WTC11 (cell line): ENCODE measurements at regions not wholly inside any gene's neighbourhood (a gene's known extent, or its start where the extent isn't known, plus 50 kb on each side); places are given as distances from the start of the nearest gene placed in this dataset.

Source experiments
- ATAC-seq: fragments of 200-7000 bp; cut with Tn5 transposase; 2 replicates; pipeline ENCODE4 v1.10.0; 2021; ENCODE audit warnings: mild to moderate bottlenecking, moderate library complexity
- CTCF ChIA-PET: fragments of 300-600 bp; sonication (Branson Sonifier 250); formaldehyde crosslinking; loops from one replicate; lab custom pipeline; 2021; ENCODE audit warnings: antibody characterized with exemption; lab: Charles Lee
- POLR2A ChIA-PET: fragments of 350-600 bp; sonication (Branson Sonifier 250); formaldehyde crosslinking; loops from one replicate; lab custom pipeline; 2021; ENCODE audit warnings: antibody characterized with exemption; lab: Charles Lee
- DNase-seq: peaks from one replicate; pipeline ENCODE4 v3.0.0; 2021; ENCODE audit warnings: low spot score
- H3K27ac Mint-ChIP-seq: 2 replicates; pipeline ENCODE4 v1.8.0; 2021; ENCODE audit warnings: mixed read lengths
- H3K27me3 Mint-ChIP-seq: 2 replicates; pipeline ENCODE4 v1.8.0; 2021; ENCODE audit warnings: low read depth, mild to moderate bottlenecking, moderate library complexity, mixed read lengths
- H3K36me3 Mint-ChIP-seq: 2 replicates; pipeline ENCODE4 v1.8.0; 2021; ENCODE audit warnings: mixed read lengths
- H3K4me1 Mint-ChIP-seq: 2 replicates; pipeline ENCODE4 v1.8.0; 2022; ENCODE audit warnings: mixed read lengths
- H3K4me3 Mint-ChIP-seq: 2 replicates; pipeline ENCODE4 v1.8.0; 2021; ENCODE audit warnings: mild to moderate bottlenecking, moderate library complexity, mixed read lengths
- H3K9me3 Mint-ChIP-seq: 2 replicates; pipeline ENCODE4 v1.8.0; 2021; ENCODE audit warnings: mixed read lengths
- CBFB ChIP-seq: sonication (generic); formaldehyde crosslinking; IDR thresholded peaks from 2 replicates; pipeline ENCODE4 v1.8.1; 2022; ENCODE audit warnings: mild to moderate bottlenecking, low read depth, missing genetic modification reagents
- ELF4 ChIP-seq: sonication (generic); formaldehyde crosslinking; IDR thresholded peaks from 2 replicates; pipeline ENCODE4 v1.8.1; 2022; ENCODE audit warnings: low read depth, mild to moderate bottlenecking, moderate library complexity, missing genetic modification reagents
- EMX1 ChIP-seq: fragments of 250-450 bp; sonication (Bioruptor Pico); IDR thresholded peaks from 2 replicates; pipeline ENCODE4 v1.8.0; 2021; ENCODE audit warnings: mild to moderate bottlenecking
- GRHL2 ChIP-seq: fragments of 250-450 bp; sonication (Bioruptor Pico); IDR thresholded peaks from 2 replicates; pipeline ENCODE4 v1.8.0; 2022; ENCODE audit warnings: mild to moderate bottlenecking, moderate library complexity; ENCODE audit not compliant: insufficient replicate concordance, severe bottlenecking
- GTF2I ChIP-seq: fragments of 250-450 bp; sonication (Bioruptor Pico); conservative IDR thresholded peaks from 2 replicates; pipeline ENCODE4 v1.4.0; 2021; ENCODE audit warnings: mild to moderate bottlenecking
- MXD4 ChIP-seq: fragments of 250-450 bp; sonication (Bioruptor Pico); IDR thresholded peaks from 2 replicates; pipeline ENCODE4 v1.8.0; 2021; ENCODE audit warnings: mild to moderate bottlenecking, moderate library complexity, borderline replicate concordance
- MYBL2 ChIP-seq: sonication (generic); formaldehyde crosslinking; IDR thresholded peaks from 2 replicates; pipeline ENCODE4 v1.8.1; 2023; ENCODE audit warnings: mild to moderate bottlenecking, moderate library complexity, missing genetic modification reagents
- NFATC4 ChIP-seq: fragments of 250-450 bp; sonication (Bioruptor Pico); IDR thresholded peaks from 2 replicates; pipeline ENCODE4 v1.9.0; 2021; ENCODE audit warnings: mild to moderate bottlenecking
- NFYB ChIP-seq: sonication (generic); formaldehyde crosslinking; conservative IDR thresholded peaks from 2 replicates; pipeline ENCODE4 v1.8.0; 2022; ENCODE audit warnings: low read depth, missing genetic modification reagents
- PRRX2 ChIP-seq: fragments of 250-450 bp; sonication (Bioruptor Pico); IDR thresholded peaks from 2 replicates; pipeline ENCODE4 v1.8.0; 2021; ENCODE audit warnings: mild to moderate bottlenecking
- RELA ChIP-seq: sonication (generic); formaldehyde crosslinking; IDR thresholded peaks from 2 replicates; pipeline ENCODE4 v1.8.1; 2022; ENCODE audit warnings: missing genetic modification reagents, mild to moderate bottlenecking, borderline replicate concordance
- SMAD3 ChIP-seq: sonication (generic); formaldehyde crosslinking; IDR thresholded peaks from 2 replicates; pipeline ENCODE4 v1.8.0; 2022; ENCODE audit warnings: missing genetic modification reagents, mild to moderate bottlenecking, borderline replicate concordance
- SMAD4 ChIP-seq: sonication (generic); formaldehyde crosslinking; IDR thresholded peaks from 2 replicates; pipeline ENCODE4 v1.8.0; 2022; ENCODE audit warnings: mild to moderate bottlenecking, missing genetic modification reagents
- TCF7 ChIP-seq: sonication (generic); formaldehyde crosslinking; IDR thresholded peaks from 2 replicates; pipeline ENCODE4 v1.8.0; 2022; ENCODE audit warnings: mild to moderate bottlenecking, low read depth, missing genetic modification reagents, moderate library complexity
- ZNF138 ChIP-seq: sonication (generic); formaldehyde crosslinking; conservative IDR thresholded peaks from 2 replicates; pipeline ENCODE4 v1.8.1; 2022; ENCODE audit warnings: mild to moderate bottlenecking, moderate library complexity, missing genetic modification reagents
- ZNF219 ChIP-seq: sonication (generic); formaldehyde crosslinking; IDR thresholded peaks from 2 replicates; pipeline ENCODE4 v1.8.0; 2023; ENCODE audit warnings: missing genetic modification reagents, mild to moderate bottlenecking, borderline replicate concordance
- ZNF263 ChIP-seq: sonication (generic); formaldehyde crosslinking; IDR thresholded peaks from 2 replicates; pipeline ENCODE4 v1.8.1; 2022; ENCODE audit warnings: low read depth, mild to moderate bottlenecking, moderate library complexity, missing genetic modification reagents
- ZNF423 ChIP-seq: fragments of 250-450 bp; sonication (Bioruptor Pico); IDR thresholded peaks from 2 replicates; pipeline ENCODE4 v2.1.2; 2022; ENCODE audit warnings: mild to moderate bottlenecking, moderate library complexity
- TF ChIP-seq, protein P1 (sequence below): fragments of 250-450 bp; sonication (Bioruptor Pico); conservative IDR thresholded peaks from 2 replicates; pipeline ENCODE4 v1.9.0; 2021; ENCODE audit warnings: mild to moderate bottlenecking
- TF ChIP-seq, protein P2 (sequence below): sonication (generic); formaldehyde crosslinking; IDR thresholded peaks from 2 replicates; pipeline ENCODE4 v1.8.1; 2023; ENCODE audit warnings: mild to moderate bottlenecking, moderate library complexity, missing genetic modification reagents
- TF ChIP-seq, protein P3 (sequence below): sonication (generic); formaldehyde crosslinking; IDR thresholded peaks from 2 replicates; pipeline ENCODE4 v1.8.0; 2022; ENCODE audit warnings: mild to moderate bottlenecking, missing genetic modification reagents
- TF ChIP-seq, protein P4 (sequence below): sonication (generic); formaldehyde crosslinking; conservative IDR thresholded peaks from 2 replicates; pipeline ENCODE4 v1.8.1; 2022; ENCODE audit warnings: mild to moderate bottlenecking, missing genetic modification reagents
- TF ChIP-seq, protein P5 (sequence below): sonication (generic); formaldehyde crosslinking; IDR thresholded peaks from 2 replicates; pipeline ENCODE4 v1.8.1; 2022; ENCODE audit warnings: low read depth, missing genetic modification reagents, borderline replicate concordance
- TF ChIP-seq, protein P6 (sequence below): sonication (generic); formaldehyde crosslinking; IDR thresholded peaks from 2 replicates; pipeline ENCODE4 v1.8.1; 2023; ENCODE audit warnings: mild to moderate bottlenecking, missing genetic modification reagents, borderline replicate concordance
- TF ChIP-seq, protein P7 (sequence below): sonication (generic); formaldehyde crosslinking; IDR thresholded peaks from 2 replicates; pipeline ENCODE4 v1.8.0; 2022; ENCODE audit warnings: mild to moderate bottlenecking, missing genetic modification reagents

DNA sequence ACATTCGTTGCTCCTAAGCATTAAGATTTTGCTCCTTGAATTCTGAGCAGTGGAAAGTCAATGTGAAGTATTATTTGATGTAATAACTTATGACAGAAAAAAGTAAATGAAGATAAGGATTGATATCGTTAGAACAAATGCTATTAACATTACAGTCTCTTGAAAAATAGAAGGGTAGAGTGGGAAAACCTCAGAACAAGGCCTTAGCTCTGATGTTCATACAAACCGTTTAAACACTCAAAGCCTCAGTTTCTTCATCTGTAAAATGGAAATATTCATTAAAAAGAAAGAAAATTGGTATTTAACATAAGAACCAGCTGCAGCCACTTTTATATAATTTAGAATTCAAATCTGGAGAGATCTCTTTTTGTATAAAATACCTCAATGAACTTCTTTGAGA lies 250.4 kb upstream of the NCKAP5 start:
- Mint-ChIP-seq H3K27me3 (no peaks in the 10 kb centered on the region), H3K4me1 (peaks cover 19% of the 10 kb centered on the region), H3K27ac (no peak overlapping the region), H3K9me3 (no peaks in the 10 kb centered on the region), H3K4me3 (no peak overlapping the region), H3K36me3 (no peaks in the 10 kb centered on the region)
- TF ChIP-seq NFATC4 (no peak), GTF2I (CRISPR knock-in tag) (no peak), EMX1 (no peak), GRHL2 (CRISPR knock-in tag) (no peak), MXD4 (CRISPR knock-in tag) (no peak), SMAD3 (CRISPR knock-in tag) (no peak), ZNF423 (no peak), ZNF263 (CRISPR knock-in tag) (no peak), RELA (CRISPR knock-in tag) (no peak), CBFB (CRISPR knock-in tag) (no peak)
- TF ChIP-seq, protein P1, sequence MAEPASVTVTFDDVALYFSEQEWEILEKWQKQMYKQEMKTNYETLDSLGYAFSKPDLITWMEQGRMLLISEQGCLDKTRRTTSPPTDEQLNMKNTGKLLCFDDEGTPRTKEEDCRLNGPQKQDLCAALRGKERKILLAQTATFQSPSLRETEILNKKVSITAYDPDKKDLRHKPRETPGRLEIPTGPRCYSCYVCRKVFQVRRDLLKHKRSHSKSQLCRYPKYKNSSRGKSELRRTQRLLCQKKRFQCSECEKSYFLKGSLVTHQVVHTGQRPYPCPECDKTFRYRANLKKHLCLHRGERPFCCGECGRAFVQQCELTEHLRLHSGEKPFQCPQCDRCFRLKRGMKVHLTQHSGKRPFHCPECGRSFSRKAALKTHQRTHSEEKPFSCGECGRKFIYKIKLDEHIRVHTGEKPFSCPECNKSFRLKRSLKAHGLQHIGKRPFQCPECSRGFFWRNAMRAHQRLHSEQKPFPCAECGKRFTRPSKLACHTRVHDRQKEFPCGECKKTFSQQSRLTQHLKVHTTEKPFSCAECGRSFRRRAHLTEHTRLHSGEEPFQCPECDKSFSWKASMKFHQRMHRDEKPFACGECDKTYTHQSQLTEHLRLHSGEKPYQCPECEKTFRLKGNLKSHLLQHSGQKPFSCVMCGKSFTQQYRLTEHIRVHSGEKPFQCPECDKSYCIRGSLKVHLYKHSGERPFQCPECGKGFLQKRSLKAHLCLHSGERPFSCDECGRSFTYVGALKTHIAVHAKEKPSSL (CRISPR knock-in tag): no peak
- TF ChIP-seq, protein P2, sequence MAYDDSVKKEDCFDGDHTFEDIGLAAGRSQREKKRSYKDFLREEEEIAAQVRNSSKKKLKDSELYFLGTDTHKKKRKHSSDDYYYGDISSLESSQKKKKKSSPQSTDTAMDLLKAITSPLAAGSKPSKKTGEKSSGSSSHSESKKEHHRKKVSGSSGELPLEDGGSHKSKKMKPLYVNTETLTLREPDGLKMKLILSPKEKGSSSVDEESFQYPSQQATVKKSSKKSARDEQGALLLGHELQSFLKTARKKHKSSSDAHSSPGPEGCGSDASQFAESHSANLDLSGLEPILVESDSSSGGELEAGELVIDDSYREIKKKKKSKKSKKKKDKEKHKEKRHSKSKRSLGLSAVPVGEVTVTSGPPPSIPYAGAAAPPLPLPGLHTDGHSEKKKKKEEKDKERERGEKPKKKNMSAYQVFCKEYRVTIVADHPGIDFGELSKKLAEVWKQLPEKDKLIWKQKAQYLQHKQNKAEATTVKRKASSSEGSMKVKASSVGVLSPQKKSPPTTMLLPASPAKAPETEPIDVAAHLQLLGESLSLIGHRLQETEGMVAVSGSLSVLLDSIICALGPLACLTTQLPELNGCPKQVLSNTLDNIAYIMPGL (CRISPR knock-in tag): no peak
- no peak for ATAC-seq
- POLR2A ChIA-PET: no interaction called here
- no peak for DNase-seq
- CTCF ChIA-PET: no interaction called here

DNA sequence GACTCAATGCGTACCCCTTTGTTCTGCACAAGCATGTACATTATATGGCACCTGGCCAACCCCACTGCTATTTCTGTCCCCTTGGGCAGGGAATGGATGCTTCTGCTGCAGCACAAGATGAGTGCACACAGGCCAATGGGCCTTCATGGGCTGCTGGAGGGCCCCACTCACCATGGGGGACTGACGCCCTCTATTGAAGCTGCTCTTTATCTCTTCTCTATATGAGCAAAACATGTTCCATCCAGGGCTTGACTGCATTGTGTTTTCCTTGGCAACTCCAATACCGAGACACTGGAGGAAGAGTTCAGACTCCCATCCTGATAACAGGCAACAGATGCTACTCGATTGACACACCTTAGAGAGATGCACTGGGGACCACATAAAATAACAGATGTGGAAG lies 251.6 kb upstream of the NCKAP5 start:
- POLR2A ChIA-PET: no interaction called here
- H3K4me1 Mint-ChIP-seq: peaks cover 19% of the 10 kb centered on the region
- no peaks in the 10 kb centered on the region for H3K27me3 Mint-ChIP-seq
- DNase-seq (no peak), ATAC-seq (peak; percentile 63)
- H3K36me3 Mint-ChIP-seq: no peaks in the 10 kb centered on the region
- H3K4me3 Mint-ChIP-seq: no peak overlapping the region
- no peaks in the 10 kb centered on the region for H3K9me3 Mint-ChIP-seq
- CTCF ChIA-PET: interaction anchor here (1.3 to 1.5 kb wide), 3 partner anchors 24 to 301 kb away, joined by 3 to 5 read pairs (median 3); no protein-coding TSS in a partner anchor
- H3K27ac Mint-ChIP-seq: no peak overlapping the region
- TF ChIP-seq CBFB (CRISPR knock-in tag) (no peak), TCF7 (no peak), MYBL2 (CRISPR knock-in tag) (no peak), ELF4 (CRISPR knock-in tag) (no peak), NFYB (CRISPR knock-in tag) (no peak), GTF2I (CRISPR knock-in tag) (no peak), GRHL2 (CRISPR knock-in tag) (no peak), SMAD4 (CRISPR knock-in tag) (no peak), ZNF219 (CRISPR knock-in tag) (no peak), ZNF138 (CRISPR knock-in tag) (no peak), PRRX2 (no peak)
- TF ChIP-seq, protein P3, sequence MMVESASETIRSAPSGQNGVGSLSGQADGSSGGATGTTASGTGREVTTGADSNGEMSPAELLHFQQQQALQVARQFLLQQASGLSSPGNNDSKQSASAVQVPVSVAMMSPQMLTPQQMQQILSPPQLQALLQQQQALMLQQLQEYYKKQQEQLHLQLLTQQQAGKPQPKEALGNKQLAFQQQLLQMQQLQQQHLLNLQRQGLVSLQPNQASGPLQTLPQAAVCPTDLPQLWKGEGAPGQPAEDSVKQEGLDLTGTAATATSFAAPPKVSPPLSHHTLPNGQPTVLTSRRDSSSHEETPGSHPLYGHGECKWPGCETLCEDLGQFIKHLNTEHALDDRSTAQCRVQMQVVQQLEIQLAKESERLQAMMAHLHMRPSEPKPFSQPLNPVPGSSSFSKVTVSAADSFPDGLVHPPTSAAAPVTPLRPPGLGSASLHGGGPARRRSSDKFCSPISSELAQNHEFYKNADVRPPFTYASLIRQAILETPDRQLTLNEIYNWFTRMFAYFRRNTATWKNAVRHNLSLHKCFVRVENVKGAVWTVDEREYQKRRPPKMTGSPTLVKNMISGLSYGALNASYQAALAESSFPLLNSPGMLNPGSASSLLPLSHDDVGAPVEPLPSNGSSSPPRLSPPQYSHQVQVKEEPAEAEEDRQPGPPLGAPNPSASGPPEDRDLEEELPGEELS (CRISPR knock-in tag): no peak
- TF ChIP-seq, protein P4, sequence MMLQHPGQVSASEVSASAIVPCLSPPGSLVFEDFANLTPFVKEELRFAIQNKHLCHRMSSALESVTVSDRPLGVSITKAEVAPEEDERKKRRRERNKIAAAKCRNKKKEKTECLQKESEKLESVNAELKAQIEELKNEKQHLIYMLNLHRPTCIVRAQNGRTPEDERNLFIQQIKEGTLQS (CRISPR knock-in tag): no peak
- TF ChIP-seq, protein P5, sequence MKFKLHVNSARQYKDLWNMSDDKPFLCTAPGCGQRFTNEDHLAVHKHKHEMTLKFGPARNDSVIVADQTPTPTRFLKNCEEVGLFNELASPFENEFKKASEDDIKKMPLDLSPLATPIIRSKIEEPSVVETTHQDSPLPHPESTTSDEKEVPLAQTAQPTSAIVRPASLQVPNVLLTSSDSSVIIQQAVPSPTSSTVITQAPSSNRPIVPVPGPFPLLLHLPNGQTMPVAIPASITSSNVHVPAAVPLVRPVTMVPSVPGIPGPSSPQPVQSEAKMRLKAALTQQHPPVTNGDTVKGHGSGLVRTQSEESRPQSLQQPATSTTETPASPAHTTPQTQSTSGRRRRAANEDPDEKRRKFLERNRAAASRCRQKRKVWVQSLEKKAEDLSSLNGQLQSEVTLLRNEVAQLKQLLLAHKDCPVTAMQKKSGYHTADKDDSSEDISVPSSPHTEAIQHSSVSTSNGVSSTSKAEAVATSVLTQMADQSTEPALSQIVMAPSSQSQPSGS (CRISPR knock-in tag): no peak
- TF ChIP-seq, protein P6, sequence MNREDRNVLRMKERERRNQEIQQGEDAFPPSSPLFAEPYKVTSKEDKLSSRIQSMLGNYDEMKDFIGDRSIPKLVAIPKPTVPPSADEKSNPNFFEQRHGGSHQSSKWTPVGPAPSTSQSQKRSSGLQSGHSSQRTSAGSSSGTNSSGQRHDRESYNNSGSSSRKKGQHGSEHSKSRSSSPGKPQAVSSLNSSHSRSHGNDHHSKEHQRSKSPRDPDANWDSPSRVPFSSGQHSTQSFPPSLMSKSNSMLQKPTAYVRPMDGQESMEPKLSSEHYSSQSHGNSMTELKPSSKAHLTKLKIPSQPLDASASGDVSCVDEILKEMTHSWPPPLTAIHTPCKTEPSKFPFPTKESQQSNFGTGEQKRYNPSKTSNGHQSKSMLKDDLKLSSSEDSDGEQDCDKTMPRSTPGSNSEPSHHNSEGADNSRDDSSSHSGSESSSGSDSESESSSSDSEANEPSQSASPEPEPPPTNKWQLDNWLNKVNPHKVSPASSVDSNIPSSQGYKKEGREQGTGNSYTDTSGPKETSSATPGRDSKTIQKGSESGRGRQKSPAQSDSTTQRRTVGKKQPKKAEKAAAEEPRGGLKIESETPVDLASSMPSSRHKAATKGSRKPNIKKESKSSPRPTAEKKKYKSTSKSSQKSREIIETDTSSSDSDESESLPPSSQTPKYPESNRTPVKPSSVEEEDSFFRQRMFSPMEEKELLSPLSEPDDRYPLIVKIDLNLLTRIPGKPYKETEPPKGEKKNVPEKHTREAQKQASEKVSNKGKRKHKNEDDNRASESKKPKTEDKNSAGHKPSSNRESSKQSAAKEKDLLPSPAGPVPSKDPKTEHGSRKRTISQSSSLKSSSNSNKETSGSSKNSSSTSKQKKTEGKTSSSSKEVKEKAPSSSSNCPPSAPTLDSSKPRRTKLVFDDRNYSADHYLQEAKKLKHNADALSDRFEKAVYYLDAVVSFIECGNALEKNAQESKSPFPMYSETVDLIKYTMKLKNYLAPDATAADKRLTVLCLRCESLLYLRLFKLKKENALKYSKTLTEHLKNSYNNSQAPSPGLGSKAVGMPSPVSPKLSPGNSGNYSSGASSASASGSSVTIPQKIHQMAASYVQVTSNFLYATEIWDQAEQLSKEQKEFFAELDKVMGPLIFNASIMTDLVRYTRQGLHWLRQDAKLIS: no peak
- TF ChIP-seq, protein P7, sequence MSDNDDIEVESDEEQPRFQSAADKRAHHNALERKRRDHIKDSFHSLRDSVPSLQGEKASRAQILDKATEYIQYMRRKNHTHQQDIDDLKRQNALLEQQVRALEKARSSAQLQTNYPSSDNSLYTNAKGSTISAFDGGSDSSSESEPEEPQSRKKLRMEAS (CRISPR knock-in tag): no peak
